ENCODE measurements at regions not wholly inside any gene's neighbourhood (a gene's known extent, or its start where the extent isn't known, plus 50 kb on each side); places are given as distances from the start of the nearest gene placed in this dataset.

- Histone ChIP-seq H3K4me3 (ENCODE audit: low read depth, low read length) (no peak overlapping the region), H3K36me3 (no peaks in the 10 kb centered on the region), H3K27ac (no peak overlapping the region), H3K9me3 (ENCODE audit: severe bottlenecking) (no peaks in the 10 kb centered on the region), H3K27me3 (ENCODE audit: insufficient read depth, low read depth, severe bottlenecking) (peaks cover 12% of the 10 kb centered on the region)
- no peak for DNase-seq
- TF ChIP-seq CTCF (IDR thresholded peaks at IDR 0.05; ENCODE audit: low read depth, low read length): no peak
These were observed 249.2 kb upstream of the ZNF32 start for GRCh38 chr10:43897765-43898419.

- no peaks in the 10 kb centered on the region for H3K9me3 ChIP-seq (ENCODE audit: severe bottlenecking)
- peaks cover 22% of the 10 kb centered on the region for H3K27me3 ChIP-seq (ENCODE audit: insufficient read depth, low read depth, severe bottlenecking)
- no peak overlapping the region for H3K4me3 ChIP-seq (ENCODE audit: low read depth, low read length)
- DNase-seq: no peak
- no peak for TF ChIP-seq CTCF (IDR thresholded peaks at IDR 0.05; ENCODE audit: low read depth, low read length)
- no peak overlapping the region for H3K27ac ChIP-seq
- no peaks in the 10 kb centered on the region for H3K36me3 ChIP-seq
These were observed 243.5 kb upstream of the ZNF32 start for GRCh38 chr10:43892062-43892770.

- H3K27me3 ChIP-seq (ENCODE audit: insufficient read depth, low read depth, severe bottlenecking): peaks cover 18% of the 10 kb centered on the region
- TF ChIP-seq CTCF (IDR thresholded peaks at IDR 0.05; ENCODE audit: low read depth, low read length): no peak
- DNase-seq: no peak
These were observed 242.6 kb upstream of the ZNF32 start for GRCh38 chr10:43891241-43891640.

GRCh38 chr10:43890124-43890523, 241.4 kb upstream of the ZNF32 start:
- Histone ChIP-seq H3K27me3 (ENCODE audit: insufficient read depth, low read depth, severe bottlenecking) (peaks cover 18% of the 10 kb centered on the region), H3K9me3 (ENCODE audit: severe bottlenecking) (no peaks in the 10 kb centered on the region), H3K36me3 (no peaks in the 10 kb centered on the region), H3K4me3 (ENCODE audit: low read depth, low read length) (no peak overlapping the region), H3K27ac (no peak overlapping the region)
- TF ChIP-seq CTCF (IDR thresholded peaks at IDR 0.05; ENCODE audit: low read depth, low read length): no peak
- no peak for DNase-seq

More at GRCh38 chr10:43891241-43891640, 242.6 kb upstream of the ZNF32 start:
- H3K4me3 ChIP-seq (ENCODE audit: low read depth, low read length): no peak overlapping the region
- H3K9me3 ChIP-seq (ENCODE audit: severe bottlenecking): no peaks in the 10 kb centered on the region
- H3K36me3 ChIP-seq: no peaks in the 10 kb centered on the region
- H3K27ac ChIP-seq: no peak overlapping the region

GRCh38 chr10:43888586-43888985, 239.9 kb upstream of the ZNF32 start:
- DNase-seq: no peak
- H3K36me3 ChIP-seq: no peaks in the 10 kb centered on the region
- H3K9me3 ChIP-seq (ENCODE audit: severe bottlenecking): no peaks in the 10 kb centered on the region
- peaks cover 13% of the 10 kb centered on the region for H3K27me3 ChIP-seq (ENCODE audit: insufficient read depth, low read depth, severe bottlenecking)
- no peak for TF ChIP-seq CTCF (IDR thresholded peaks at IDR 0.05; ENCODE audit: low read depth, low read length)
- H3K4me3 ChIP-seq (ENCODE audit: low read depth, low read length): no peak overlapping the region
- H3K27ac ChIP-seq: no peak overlapping the region

Data from WERI-Rb-1 (cell line).